Karpas-422 (cell line): ENCODE measurements at regions not wholly inside any gene's neighbourhood (a gene's known extent, or its start where the extent isn't known, plus 50 kb on each side); places are given as distances from the start of the nearest gene placed in this dataset.

Experiments
- DNase-seq: peaks from one replicate; pipeline ENCODE4 v3.0.0-alpha.2; 2015
- H2AFZ ChIP-seq: fragments of 200-600 bp; sonication (generic); 2 replicates; pipeline ENCODE4 v1.6.1; 2014; ENCODE audit warnings: antibody characterized with exemption, low read length, mixed read lengths
- H3K27ac ChIP-seq: fragments of 200-600 bp; sonication (generic); 2 replicates; pipeline ENCODE4 v1.5.1; 2014; ENCODE audit warnings: mild to moderate bottlenecking, low read length, moderate library complexity
- H3K27me3 ChIP-seq: fragments of 200-600 bp; sonication (generic); 2 replicates; pipeline ENCODE4 v1.6.1; 2014; ENCODE audit warnings: low read length, mixed read lengths
- H3K36me3 ChIP-seq: fragments of 200-600 bp; sonication (generic); 2 replicates; pipeline ENCODE4 v1.6.1; 2014; ENCODE audit warnings: low read length, mixed read lengths; ENCODE audit not compliant: insufficient read depth
- H3K4me1 ChIP-seq: fragments of 200-600 bp; sonication (generic); 2 replicates; pipeline ENCODE4 v1.6.1; 2014; ENCODE audit warnings: mild to moderate bottlenecking, low read length, mixed read lengths
- H3K4me2 ChIP-seq: fragments of 200-600 bp; sonication (generic); 2 replicates; pipeline ENCODE4 v1.6.1; 2014; ENCODE audit warnings: low read length, low read depth, mild to moderate bottlenecking; ENCODE audit not compliant: poor library complexity, severe bottlenecking
- H3K4me3 ChIP-seq: fragments of 200-600 bp; sonication (generic); 2 replicates; pipeline ENCODE4 v1.5.1; 2014; ENCODE audit warnings: mild to moderate bottlenecking, antibody characterized with exemption, low read length, mixed read lengths
- H3K79me2 ChIP-seq: fragments of 200-600 bp; sonication (generic); 2 replicates; pipeline ENCODE4 v1.6.1; 2014; ENCODE audit warnings: mild to moderate bottlenecking, low read length, mixed read lengths
- H3K9ac ChIP-seq: fragments of 200-600 bp; sonication (generic); 2 replicates; pipeline ENCODE4 v1.6.0; 2014; ENCODE audit warnings: low read length
- H3K9me2 ChIP-seq: fragments of 200-600 bp; sonication (generic), shearing (Covaris generic); replicated peaks from 2 replicates; pipeline ENCODE4 v1.6.0; 2014; ENCODE audit warnings: mild to moderate bottlenecking, low read length, moderate library complexity; ENCODE audit not compliant: insufficient read depth
- H3K9me3 ChIP-seq: fragments of 300-700, 200-600 bp; sonication (generic); 2 replicates; pipeline ENCODE4 v1.6.1; 2014; ENCODE audit warnings: low read length, mixed read lengths
- H4K20me1 ChIP-seq: fragments of 200-600 bp; sonication (generic); 2 replicates; pipeline ENCODE4 v1.6.1; 2014; ENCODE audit warnings: mild to moderate bottlenecking, antibody characterized with exemption, low read length, low read depth; ENCODE audit not compliant: insufficient read depth

DNA sequence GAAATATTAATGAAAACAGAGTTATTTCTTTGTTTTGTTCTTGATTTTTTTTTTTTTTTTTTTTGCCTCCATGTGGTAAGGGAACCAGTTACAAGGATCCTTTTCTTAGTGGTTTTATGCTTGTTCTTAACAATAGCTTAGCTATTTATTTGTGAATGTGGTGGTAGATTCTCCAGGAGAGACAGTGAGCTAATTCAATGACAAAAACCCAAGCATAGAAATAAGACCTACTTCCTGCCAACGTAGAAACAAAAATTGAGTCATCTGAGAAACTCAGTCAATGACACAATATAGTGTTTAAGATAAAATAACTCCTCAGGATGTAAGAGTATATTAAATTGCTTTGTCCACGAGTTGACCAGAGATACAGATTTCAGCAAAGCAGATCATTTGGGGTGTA lies 863.8 kb upstream of the PABPC4L start:
- DNase-seq = no peak

DNA sequence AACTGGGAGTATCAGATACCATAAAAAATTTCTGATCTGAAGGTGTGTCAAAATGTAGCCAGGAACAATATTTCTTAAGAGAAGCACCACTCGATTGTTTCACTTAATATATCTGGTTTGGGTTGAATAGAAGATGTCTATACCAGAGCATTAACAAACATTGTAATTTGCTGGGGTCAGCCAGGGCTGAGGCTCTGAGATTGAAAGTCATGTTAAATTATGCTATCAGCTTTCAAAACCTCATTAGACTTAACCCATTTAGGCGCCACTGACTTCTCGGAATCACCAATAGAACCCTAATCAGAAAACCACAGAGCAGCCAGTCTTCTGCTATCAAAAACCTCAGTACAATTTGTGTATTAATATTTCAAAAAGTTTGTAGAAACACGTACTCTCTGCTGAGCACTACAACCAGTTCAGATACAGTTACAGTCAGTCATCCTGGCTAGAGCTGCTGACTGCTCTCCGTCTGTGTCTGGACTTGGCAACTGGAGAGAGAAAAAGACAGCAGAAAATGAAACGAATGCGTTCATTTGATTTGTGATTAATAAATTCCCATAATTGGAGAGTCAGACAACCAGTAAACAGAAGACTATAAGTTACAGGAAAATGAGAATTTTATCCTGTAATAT lies 848.6 kb upstream of the PABPC4L start:
- Histone ChIP-seq H3K79me2 (no peaks in the 10 kb centered on the region), H3K4me3 (no peak overlapping the region), H3K9ac (no peak overlapping the region), H2AFZ (no peak overlapping the region), H4K20me1 (no peaks in the 10 kb centered on the region), H3K9me2 (no peaks in the 10 kb centered on the region; the same call in 1 of the 2 replicates), H3K36me3 (no peaks in the 10 kb centered on the region), H3K27ac (no peak overlapping the region), H3K9me3 (no peaks in the 10 kb centered on the region), H3K27me3 (no peaks in the 10 kb centered on the region), H3K4me1 (no peaks in the 10 kb centered on the region), H3K4me2 (no peak overlapping the region)
- no peak for DNase-seq

More for the DNA sequence above, 863.8 kb upstream of the PABPC4L start:
- H3K36me3 ChIP-seq = no peaks in the 10 kb centered on the region
- H3K27ac ChIP-seq = no peak overlapping the region
- H3K4me1 ChIP-seq = no peaks in the 10 kb centered on the region
- H2AFZ ChIP-seq = no peak overlapping the region
- no peaks in the 10 kb centered on the region for H3K79me2 ChIP-seq
- no peak overlapping the region for H3K9ac ChIP-seq
- H3K9me3 ChIP-seq = peaks cover 5% of the 10 kb centered on the region; the same call in 1 of the 2 replicates
- no peak overlapping the region for H3K4me3 ChIP-seq
- H3K27me3 ChIP-seq = no peaks in the 10 kb centered on the region
- no peaks in the 10 kb centered on the region for H3K9me2 ChIP-seq
- no peak overlapping the region for H3K4me2 ChIP-seq
- H4K20me1 ChIP-seq = no peaks in the 10 kb centered on the region

DNA sequence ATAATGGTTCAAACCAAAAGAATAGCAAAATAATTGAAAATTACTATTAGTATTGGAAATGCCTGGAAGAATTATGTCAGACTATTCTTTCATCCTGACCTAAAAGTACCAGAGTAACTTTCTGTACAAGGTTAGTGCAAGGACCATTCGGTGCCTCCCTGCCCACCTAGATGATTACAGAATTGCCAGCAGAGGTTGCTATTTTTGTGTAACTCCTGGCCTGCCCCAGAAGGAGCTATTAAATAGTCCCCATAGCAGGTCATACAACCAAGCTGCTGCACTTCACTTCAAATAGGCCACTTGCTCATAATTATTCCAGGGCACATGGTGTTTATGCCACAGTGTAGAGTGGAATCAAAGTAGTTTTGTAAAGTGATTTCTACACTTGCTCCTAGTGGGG lies 831.1 kb upstream of the PABPC4L start:
- Histone ChIP-seq H4K20me1 (no peaks in the 10 kb centered on the region), H3K36me3 (no peaks in the 10 kb centered on the region), H3K27ac (no peak overlapping the region), H3K79me2 (no peaks in the 10 kb centered on the region), H3K4me1 (no peaks in the 10 kb centered on the region), H3K9ac (no peak overlapping the region), H2AFZ (no peak overlapping the region), H3K4me3 (no peak overlapping the region), H3K27me3 (no peaks in the 10 kb centered on the region), H3K9me2 (no peaks in the 10 kb centered on the region), H3K9me3 (no peaks in the 10 kb centered on the region), H3K4me2 (no peak overlapping the region)
- no peak for DNase-seq

DNA sequence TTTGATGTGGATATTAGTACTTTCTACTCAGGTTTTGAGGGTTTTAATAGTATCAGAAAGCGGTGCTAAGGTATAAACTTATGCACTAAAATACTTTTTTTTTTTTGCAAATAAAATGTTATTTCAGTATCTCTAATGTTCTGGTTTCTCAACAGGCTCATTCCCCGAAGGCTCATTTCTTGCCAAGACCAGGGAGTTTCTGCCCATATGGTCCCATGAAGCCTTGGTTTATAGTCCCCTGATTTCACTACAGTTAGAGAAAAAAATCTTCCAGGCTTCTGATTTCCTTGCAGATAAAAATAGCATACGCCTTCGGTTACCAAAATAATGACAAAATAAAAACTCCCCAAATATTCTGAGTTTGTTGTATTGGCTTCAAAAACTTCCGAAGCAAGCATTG lies 814.2 kb upstream of the PABPC4L start:
- Histone ChIP-seq H3K27me3 (no peaks in the 10 kb centered on the region), H3K4me3 (no peak overlapping the region), H3K9ac (no peak overlapping the region), H3K4me2 (no peak overlapping the region), H3K79me2 (no peaks in the 10 kb centered on the region), H4K20me1 (no peaks in the 10 kb centered on the region), H3K36me3 (no peaks in the 10 kb centered on the region), H3K9me3 (no peaks in the 10 kb centered on the region; the same call in 1 of the 2 replicates), H2AFZ (no peak overlapping the region), H3K27ac (no peak overlapping the region), H3K4me1 (no peaks in the 10 kb centered on the region), H3K9me2 (no peaks in the 10 kb centered on the region)
- DNase-seq = no peak

DNA sequence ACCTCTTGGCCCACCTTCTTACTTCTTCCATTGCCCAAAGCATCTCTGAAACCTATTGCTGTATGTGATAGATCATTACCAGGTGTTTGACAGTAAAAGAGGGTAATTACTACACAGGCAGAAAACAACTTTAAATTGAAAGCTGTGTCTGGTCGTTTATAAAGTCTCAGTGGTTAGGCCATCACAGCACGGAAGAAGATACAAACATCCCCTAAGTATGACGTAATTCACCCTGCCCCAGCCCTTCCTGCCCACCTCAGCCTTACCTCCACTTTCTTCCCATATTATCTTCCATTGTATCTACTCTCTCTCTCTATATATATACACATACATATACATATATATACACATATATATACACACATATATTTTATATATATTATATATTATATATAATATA lies 805.8 kb upstream of the PABPC4L start:
- DNase-seq = no peak
- H3K9ac ChIP-seq = no peak overlapping the region
- H3K79me2 ChIP-seq = no peaks in the 10 kb centered on the region
- H3K36me3 ChIP-seq = no peaks in the 10 kb centered on the region
- no peaks in the 10 kb centered on the region for H3K4me1 ChIP-seq
- H3K4me3 ChIP-seq = no peak overlapping the region
- no peak overlapping the region for H3K27ac ChIP-seq
- H3K27me3 ChIP-seq = no peaks in the 10 kb centered on the region
- H3K4me2 ChIP-seq = no peak overlapping the region
- H2AFZ ChIP-seq = no peak overlapping the region
- H3K9me3 ChIP-seq = peaks cover 3% of the 10 kb centered on the region; the same call in 1 of the 2 replicates
- no peaks in the 10 kb centered on the region for H4K20me1 ChIP-seq
- no peaks in the 10 kb centered on the region for H3K9me2 ChIP-seq

DNA sequence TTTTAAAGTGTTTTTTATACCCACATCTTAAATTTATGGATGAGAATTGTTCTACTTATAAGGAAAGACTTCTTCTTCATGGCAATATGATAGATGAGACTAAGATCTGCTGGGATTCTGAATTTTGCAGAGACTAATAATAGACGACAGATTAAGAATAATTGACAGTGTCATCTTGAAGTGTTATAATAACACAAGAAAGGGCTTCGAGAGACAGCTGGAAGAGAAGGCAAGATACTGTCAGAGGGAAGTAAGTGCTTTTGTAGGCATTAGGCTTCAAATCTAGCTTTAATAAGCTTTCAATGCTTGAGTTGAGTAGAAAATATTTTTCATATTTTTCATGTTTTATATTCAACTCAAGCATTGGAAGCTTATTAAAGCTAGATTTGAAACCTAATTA lies 797.6 kb upstream of the PABPC4L start:
- Histone ChIP-seq H2AFZ (no peak overlapping the region), H3K4me3 (no peak overlapping the region), H3K9me3 (peaks cover 4% of the 10 kb centered on the region; the same call in 1 of the 2 replicates), H3K79me2 (no peaks in the 10 kb centered on the region), H3K4me1 (no peaks in the 10 kb centered on the region), H3K9ac (no peak overlapping the region), H3K27ac (no peak overlapping the region), H3K9me2 (no peaks in the 10 kb centered on the region), H3K4me2 (no peak overlapping the region), H3K27me3 (no peaks in the 10 kb centered on the region), H4K20me1 (no peaks in the 10 kb centered on the region), H3K36me3 (no peaks in the 10 kb centered on the region)
- DNase-seq = no peak

DNA sequence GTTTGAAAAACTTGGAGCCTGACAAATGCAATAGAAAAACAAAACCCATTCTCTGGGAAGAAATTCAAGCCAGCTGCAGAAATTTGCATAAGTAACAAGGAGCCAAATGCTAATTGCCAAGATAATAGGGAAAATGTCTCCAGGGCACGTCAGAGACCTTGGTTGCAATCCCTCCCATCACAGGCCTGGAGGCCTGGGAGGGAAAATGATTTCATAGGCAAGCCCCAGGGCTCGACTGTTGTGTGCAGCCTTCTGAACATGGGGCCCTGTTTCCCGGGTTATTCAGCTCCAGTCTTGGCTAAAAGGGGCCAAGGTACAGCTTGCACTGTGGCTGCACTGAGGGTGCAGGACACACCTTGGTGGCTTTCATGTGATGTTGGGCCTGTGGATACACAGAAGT lies 760.4 kb upstream of the PABPC4L start:
- DNase-seq = no peak
- no peak overlapping the region for H3K9ac ChIP-seq
- no peak overlapping the region for H2AFZ ChIP-seq
- no peaks in the 10 kb centered on the region for H3K36me3 ChIP-seq
- no peaks in the 10 kb centered on the region for H3K4me1 ChIP-seq
- H3K9me2 ChIP-seq = no peaks in the 10 kb centered on the region
- no peak overlapping the region for H3K4me3 ChIP-seq
- no peaks in the 10 kb centered on the region for H4K20me1 ChIP-seq
- H3K9me3 ChIP-seq = no peaks in the 10 kb centered on the region
- H3K27ac ChIP-seq = no peak overlapping the region
- H3K79me2 ChIP-seq = no peaks in the 10 kb centered on the region
- H3K27me3 ChIP-seq = no peaks in the 10 kb centered on the region
- no peak overlapping the region for H3K4me2 ChIP-seq

DNA sequence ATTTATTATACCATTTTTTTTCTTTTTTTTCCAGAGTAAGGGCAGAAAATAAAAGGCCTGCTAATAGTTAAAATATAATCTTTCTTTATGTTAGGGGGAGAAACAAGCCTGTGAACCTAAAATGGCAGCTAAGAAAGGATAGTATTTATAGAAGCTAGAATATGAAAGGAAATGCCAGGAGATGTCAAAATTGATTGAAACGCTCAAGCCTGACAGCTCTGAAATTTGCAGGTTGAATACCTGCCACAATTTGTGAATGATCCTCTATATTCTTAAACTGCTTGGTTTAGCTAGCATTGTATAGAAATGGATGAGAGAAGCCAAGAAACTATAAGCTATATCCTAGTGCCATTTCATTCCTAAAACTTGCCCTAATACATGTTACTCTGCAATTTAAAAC lies 757.3 kb upstream of the PABPC4L start:
- Histone ChIP-seq H3K27ac (no peak overlapping the region), H3K27me3 (no peaks in the 10 kb centered on the region), H3K4me3 (no peak overlapping the region), H4K20me1 (no peaks in the 10 kb centered on the region), H3K36me3 (no peaks in the 10 kb centered on the region), H3K4me2 (no peak overlapping the region), H3K79me2 (no peaks in the 10 kb centered on the region), H3K9me3 (no peaks in the 10 kb centered on the region; the same call in 1 of the 2 replicates), H3K9me2 (no peaks in the 10 kb centered on the region), H3K9ac (no peak overlapping the region), H3K4me1 (no peaks in the 10 kb centered on the region), H2AFZ (no peak overlapping the region)
- DNase-seq = no peak
